ENCODE measurements at regions not wholly inside any gene's neighbourhood (a gene's known extent, or its start where the extent isn't known, plus 50 kb on each side); places are given as distances from the start of the nearest gene placed in this dataset.
A peak's percentile ranks its signal among the peaks of the same experiment; 100 is the strongest.

- Mint-ChIP-seq H3K27me3 (peaks cover 39% of the 10 kb centered on the region), H3K27ac (no peak overlapping the region), H3K4me1 (ENCODE audit: low read depth) (no peaks in the 10 kb centered on the region), H3K9me3 (no peaks in the 10 kb centered on the region), H3K36me3 (ENCODE audit: low read depth) (no peaks in the 10 kb centered on the region), H3K4me3 (no peak overlapping the region)
- intact Hi-C loops (cut with micrococcal nuclease) = no loop called here
Measured at GRCh38 chr9:121550041-121550440, 50.4 kb upstream of the GGTA1 start.

- Mint-ChIP-seq H3K9me3 (no peaks in the 10 kb centered on the region), H3K4me1 (ENCODE audit: low read depth) (no peaks in the 10 kb centered on the region), H3K27ac (no peak overlapping the region), H3K27me3 (peaks cover 40% of the 10 kb centered on the region), H3K36me3 (ENCODE audit: low read depth) (no peaks in the 10 kb centered on the region), H3K4me3 (no peak overlapping the region)
- intact Hi-C loops (cut with micrococcal nuclease) = no loop called here
Measured at GRCh38 chr9:121550569-121551512, 51.2 kb upstream of the GGTA1 start.

- peaks cover 33% of the 10 kb centered on the region for H3K27me3 Mint-ChIP-seq
- peaks cover 8% of the 10 kb centered on the region for H3K4me1 Mint-ChIP-seq (ENCODE audit: low read depth)
- H3K4me3 Mint-ChIP-seq = no peak overlapping the region
- H3K36me3 Mint-ChIP-seq (ENCODE audit: low read depth) = no peaks in the 10 kb centered on the region
- H3K9me3 Mint-ChIP-seq = no peaks in the 10 kb centered on the region
- no peak overlapping the region for H3K27ac Mint-ChIP-seq
- intact Hi-C loops (cut with micrococcal nuclease) = loop anchor here (2.0 kb wide), 1 partner anchor 133 kb away; no protein-coding TSS in a partner anchor
Measured at GRCh38 chr9:121551985-121552753, 52.5 kb upstream of the GGTA1 start.

- no peaks in the 10 kb centered on the region for H3K9me3 Mint-ChIP-seq
- intact Hi-C loops (cut with micrococcal nuclease) = loop anchor here (5.0 kb wide), 1 partner anchor 46 kb away; no protein-coding TSS in a partner anchor
- H3K4me1 Mint-ChIP-seq (ENCODE audit: low read depth) = peaks cover 32% of the 10 kb centered on the region
- no peaks in the 10 kb centered on the region for H3K36me3 Mint-ChIP-seq (ENCODE audit: low read depth)
- peaks cover 18% of the 10 kb centered on the region for H3K27me3 Mint-ChIP-seq
- H3K27ac Mint-ChIP-seq = no peak overlapping the region
- H3K4me3 Mint-ChIP-seq = no peak overlapping the region
Measured at GRCh38 chr9:121556082-121556481, 56.4 kb upstream of the GGTA1 start.

GRCh38 chr9:121556580-121556979 lies 56.9 kb upstream of the GGTA1 start:
- no peak overlapping the region for H3K4me3 Mint-ChIP-seq
- peak overlapping the region; percentile 76 for H3K27ac Mint-ChIP-seq
- peaks cover 37% of the 10 kb centered on the region for H3K4me1 Mint-ChIP-seq (ENCODE audit: low read depth)
- intact Hi-C loops (cut with micrococcal nuclease) = loop anchor here (5.0 kb wide), 1 partner anchor 46 kb away; no protein-coding TSS in a partner anchor
- H3K9me3 Mint-ChIP-seq = no peaks in the 10 kb centered on the region
- H3K36me3 Mint-ChIP-seq (ENCODE audit: low read depth) = no peaks in the 10 kb centered on the region
- peaks cover 14% of the 10 kb centered on the region for H3K27me3 Mint-ChIP-seq

GRCh38 chr9:121557581-121558447 lies 58.2 kb upstream of the GGTA1 start:
- Mint-ChIP-seq H3K27me3 (peaks cover 21% of the 10 kb centered on the region), H3K4me3 (peak overlapping the region; percentile 6), H3K9me3 (no peaks in the 10 kb centered on the region), H3K4me1 (ENCODE audit: low read depth) (peaks cover 49% of the 10 kb centered on the region), H3K36me3 (ENCODE audit: low read depth) (no peaks in the 10 kb centered on the region), H3K27ac (peak overlapping the region; percentile 76)
- intact Hi-C loops (cut with micrococcal nuclease) = loop anchor here (5.0 kb wide), 1 partner anchor 44 kb away; no protein-coding TSS in a partner anchor

- H3K27ac Mint-ChIP-seq = peak overlapping the region; percentile 76
Measured at GRCh38 chr9:121558473-121558872, 58.8 kb upstream of the GGTA1 start.

GRCh38 chr9:121559183-121559582 lies 59.5 kb upstream of the GGTA1 start:
- intact Hi-C loops (cut with micrococcal nuclease) = loop anchor here (5.0 kb wide), 1 partner anchor 43 kb away; no protein-coding TSS in a partner anchor
- no peaks in the 10 kb centered on the region for H3K9me3 Mint-ChIP-seq
- no peaks in the 10 kb centered on the region for H3K36me3 Mint-ChIP-seq (ENCODE audit: low read depth)
- peaks cover 31% of the 10 kb centered on the region for H3K27me3 Mint-ChIP-seq
- H3K27ac Mint-ChIP-seq = peak overlapping the region; percentile 76
- no peak overlapping the region for H3K4me3 Mint-ChIP-seq
- peaks cover 53% of the 10 kb centered on the region for H3K4me1 Mint-ChIP-seq (ENCODE audit: low read depth)

More at GRCh38 chr9:121558473-121558872, 58.8 kb upstream of the GGTA1 start:
- Mint-ChIP-seq H3K27me3 (peaks cover 28% of the 10 kb centered on the region), H3K4me1 (ENCODE audit: low read depth) (peaks cover 53% of the 10 kb centered on the region), H3K36me3 (ENCODE audit: low read depth) (no peaks in the 10 kb centered on the region), H3K4me3 (no peak overlapping the region), H3K9me3 (no peaks in the 10 kb centered on the region)
- intact Hi-C loops (cut with micrococcal nuclease) = loop anchor here (5.0 kb wide), 1 partner anchor 44 kb away; no protein-coding TSS in a partner anchor

- intact Hi-C loops (cut with micrococcal nuclease) = no loop called here
- Mint-ChIP-seq H3K36me3 (ENCODE audit: low read depth) (no peaks in the 10 kb centered on the region), H3K4me3 (no peak overlapping the region), H3K27ac (no peak overlapping the region), H3K4me1 (ENCODE audit: low read depth) (peaks cover 53% of the 10 kb centered on the region), H3K27me3 (peaks cover 36% of the 10 kb centered on the region), H3K9me3 (no peaks in the 10 kb centered on the region)
Measured at GRCh38 chr9:121560921-121561320, 61.3 kb upstream of the GGTA1 start.

GRCh38 chr9:121561385-121562222 lies 62.0 kb upstream of the GGTA1 start:
- peaks cover 51% of the 10 kb centered on the region for H3K4me1 Mint-ChIP-seq (ENCODE audit: low read depth)
- peak overlapping the region; percentile 64 for H3K27ac Mint-ChIP-seq
- intact Hi-C loops (cut with micrococcal nuclease) = no loop called here
- H3K36me3 Mint-ChIP-seq (ENCODE audit: low read depth) = no peaks in the 10 kb centered on the region
- no peak overlapping the region for H3K4me3 Mint-ChIP-seq
- H3K27me3 Mint-ChIP-seq = peaks cover 40% of the 10 kb centered on the region
- H3K9me3 Mint-ChIP-seq = no peaks in the 10 kb centered on the region

- peaks cover 44% of the 10 kb centered on the region for H3K4me1 Mint-ChIP-seq (ENCODE audit: low read depth)
- intact Hi-C loops (cut with micrococcal nuclease) = no loop called here
- H3K36me3 Mint-ChIP-seq (ENCODE audit: low read depth) = no peaks in the 10 kb centered on the region
- H3K4me3 Mint-ChIP-seq = no peak overlapping the region
- peak overlapping the region; percentile 64 for H3K27ac Mint-ChIP-seq
- peaks cover 45% of the 10 kb centered on the region for H3K27me3 Mint-ChIP-seq
- H3K9me3 Mint-ChIP-seq = no peaks in the 10 kb centered on the region
Measured at GRCh38 chr9:121562301-121562700, 62.7 kb upstream of the GGTA1 start.

- peaks cover 53% of the 10 kb centered on the region for H3K27me3 Mint-ChIP-seq
- no peaks in the 10 kb centered on the region for H3K36me3 Mint-ChIP-seq (ENCODE audit: low read depth)
- intact Hi-C loops (cut with micrococcal nuclease) = no loop called here
- peak overlapping the region; percentile 14 for H3K27ac Mint-ChIP-seq
- no peaks in the 10 kb centered on the region for H3K9me3 Mint-ChIP-seq
- no peak overlapping the region for H3K4me3 Mint-ChIP-seq
- peaks cover 38% of the 10 kb centered on the region for H3K4me1 Mint-ChIP-seq (ENCODE audit: low read depth)
Measured at GRCh38 chr9:121563425-121563824, 63.8 kb upstream of the GGTA1 start.
